Uterus (tissue), 2 donors: ENCODE measurements at regions not wholly inside any gene's neighbourhood (a gene's known extent, or its start where the extent isn't known, plus 50 kb on each side); places are given as distances from the start of the nearest gene placed in this dataset.

ENCODE experiments used
- CTCF ChIP-seq, 4 experiments: fragments of 200-600 bp in 2 of 4; fragments of 450-650 bp in 2 of 4; sonication (generic) in 2 of 4; IDR thresholded peaks; one replicate each; pipeline ENCODE4 v1.5.1; 2016 to 2019; ENCODE audit warnings: antibody characterized with exemption in 4 of 4, mild to moderate bottlenecking in 2 of 4, moderate library complexity in 1 of 4
- POLR2A ChIP-seq, 2 donors: fragments of 450-650 bp; IDR thresholded peaks; one replicate each; pipeline ENCODE4 v1.6.1; 2016; ENCODE audit warnings: antibody characterized with exemption in 2 of 2, mild to moderate bottlenecking in 1 of 2, moderate library complexity in 1 of 2

- TF ChIP-seq CTCF (IDR thresholded peaks at IDR 0.05) (no peak), POLR2A (IDR thresholded peaks at IDR 0.05) (no peak)
Observed at GRCh38 chr17:33363475-33363874, 70.4 kb upstream of the ASIC2 start.
